CD4-positive, alpha-beta T cell treated with Interleukin-15 for 1 hour (primary cell): ENCODE measurements at regions not wholly inside any gene's neighbourhood (a gene's known extent, or its start where the extent isn't known, plus 50 kb on each side); places are given as distances from the start of the nearest gene placed in this dataset.

ENCODE experiments used
- DNase-seq: peaks from one replicate; pipeline ENCODE4 v3.0.0-alpha.2; 2020

DNA sequence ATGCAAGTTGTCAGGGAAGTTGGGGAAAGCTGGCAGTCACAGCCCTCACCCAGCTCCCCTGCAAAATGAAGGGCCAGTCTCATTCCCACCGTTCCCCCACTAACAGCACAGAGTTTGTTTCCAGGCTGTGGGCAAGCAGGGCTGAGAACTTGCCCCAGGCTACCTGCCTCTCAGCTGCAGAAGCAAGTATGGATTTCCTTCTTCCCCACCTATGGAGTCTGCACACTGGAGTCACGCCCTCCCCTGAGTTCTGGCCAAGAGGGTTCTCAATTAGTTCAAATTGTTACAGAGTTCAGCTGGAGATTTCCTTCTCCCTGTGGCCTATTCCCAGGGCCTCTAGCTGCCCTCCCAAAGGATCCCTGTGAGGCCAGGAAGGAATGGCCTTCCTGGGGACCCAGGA is 90.1 kb upstream of the ATP11B start:
- no peak for DNase-seq

DNA sequence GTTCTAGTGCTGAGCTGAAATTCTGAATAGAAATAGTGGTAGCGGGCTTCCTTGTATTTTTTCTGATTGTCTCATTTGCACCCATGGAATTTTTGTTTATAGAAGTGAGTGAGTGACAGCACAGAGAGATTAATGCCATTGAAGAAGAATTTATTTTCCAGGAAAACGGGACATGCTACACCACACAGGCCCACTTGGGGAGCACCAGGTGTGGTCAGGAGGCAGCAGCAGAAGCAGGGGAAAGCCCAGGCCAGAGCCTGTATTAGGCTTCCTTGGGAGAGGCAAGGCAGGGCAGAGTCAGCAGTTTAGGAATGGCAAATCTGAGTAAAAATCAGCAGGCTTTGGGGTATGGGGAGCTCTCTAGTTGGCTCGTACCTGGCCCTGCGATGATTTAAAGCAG is 88.4 kb upstream of the ATP11B start:
- DNase-seq = no peak

DNA sequence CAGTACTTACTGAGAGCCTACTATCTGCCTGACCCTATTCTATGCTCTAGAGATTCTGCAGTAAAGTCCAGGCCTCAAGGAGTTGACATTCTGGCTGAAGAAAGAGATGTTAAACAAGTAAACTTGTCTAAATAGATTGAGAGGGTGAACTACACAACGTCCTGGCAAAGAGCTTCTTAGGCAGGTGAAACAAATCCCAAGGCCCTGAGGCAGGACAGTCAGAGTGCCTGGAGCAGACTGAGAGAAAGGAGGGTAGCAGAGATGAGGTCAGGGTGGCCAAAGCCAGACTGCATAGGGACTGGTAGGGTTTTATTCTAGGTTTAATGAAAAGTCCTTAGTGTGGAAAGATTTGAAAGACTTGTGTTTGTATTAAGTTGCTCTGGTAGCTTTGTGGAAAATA is 84.5 kb upstream of the ATP11B start:
- DNase-seq = no peak

- DNase-seq = no peak
Observed at GRCh38 chr3:182709306-182709705, 84.0 kb upstream of the ATP11B start.

GRCh38 chr3:182710557-182711157 is 82.6 kb upstream of the ATP11B start:
- DNase-seq = no peak

DNA sequence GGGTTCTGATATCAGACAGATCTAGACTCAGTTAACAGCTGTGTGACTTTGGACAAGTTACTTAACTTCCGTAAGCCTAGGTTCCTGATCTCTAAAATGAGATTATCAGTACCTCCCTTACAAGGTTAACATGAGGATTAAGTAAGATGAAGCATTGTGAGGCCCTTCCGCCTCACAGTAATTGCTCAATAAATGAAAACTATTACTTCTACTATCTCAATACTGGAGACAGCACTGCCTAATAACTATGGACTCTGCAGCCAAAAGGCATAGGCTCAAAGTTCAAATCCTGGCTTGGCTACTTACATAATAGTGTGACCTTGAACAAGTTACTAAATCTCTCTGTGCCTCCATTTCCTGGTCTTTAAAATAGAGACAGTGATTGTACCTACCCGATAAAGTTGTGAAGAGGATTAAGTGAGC is 82.0 kb upstream of the ATP11B start:
- no peak for DNase-seq

- DNase-seq = no peak
Observed at GRCh38 chr3:182711853-182712252, 81.5 kb upstream of the ATP11B start.

- no peak for DNase-seq
Observed at GRCh38 chr3:182713111-182713510, 80.2 kb upstream of the ATP11B start.

GRCh38 chr3:182713743-182714517 is 79.4 kb upstream of the ATP11B start:
- DNase-seq = no peak

- no peak for DNase-seq
Observed at GRCh38 chr3:182715006-182715405, 78.3 kb upstream of the ATP11B start.

DNA sequence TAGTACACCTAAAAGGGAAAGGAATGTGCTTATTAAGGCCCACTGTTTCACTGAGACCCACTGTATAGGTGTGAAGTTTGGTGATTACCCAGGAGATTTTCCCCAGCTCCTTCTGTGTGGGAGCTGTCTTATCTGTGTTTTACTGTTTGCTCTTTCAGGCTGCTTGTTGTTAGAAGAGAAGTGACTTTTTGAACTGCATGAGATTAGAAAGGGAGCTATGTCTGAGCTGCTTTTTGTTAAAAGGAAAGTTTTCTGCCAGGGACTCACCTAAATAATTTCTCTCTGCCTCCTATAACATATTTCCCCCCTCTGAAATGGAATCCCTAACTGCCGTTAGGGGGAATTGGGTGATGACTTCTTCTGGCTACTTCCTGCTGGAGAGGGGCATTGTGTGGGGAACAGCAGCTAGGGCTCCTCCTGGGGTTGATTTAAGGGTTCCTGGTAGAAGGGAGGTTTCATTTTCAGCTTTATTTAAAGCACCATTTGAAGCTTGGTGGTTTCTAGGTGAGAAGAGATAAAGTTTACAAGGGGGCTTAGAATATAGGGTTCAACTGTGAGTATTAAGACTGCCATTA is 77.1 kb upstream of the ATP11B start:
- DNase-seq = no peak

GRCh38 chr3:182717216-182717615 is 76.1 kb upstream of the ATP11B start:
- DNase-seq = no peak

- DNase-seq = no peak
Observed at GRCh38 chr3:182722907-182723306, 70.4 kb upstream of the ATP11B start.

GRCh38 chr3:182723596-182723995 is 69.7 kb upstream of the ATP11B start:
- no peak for DNase-seq

DNA sequence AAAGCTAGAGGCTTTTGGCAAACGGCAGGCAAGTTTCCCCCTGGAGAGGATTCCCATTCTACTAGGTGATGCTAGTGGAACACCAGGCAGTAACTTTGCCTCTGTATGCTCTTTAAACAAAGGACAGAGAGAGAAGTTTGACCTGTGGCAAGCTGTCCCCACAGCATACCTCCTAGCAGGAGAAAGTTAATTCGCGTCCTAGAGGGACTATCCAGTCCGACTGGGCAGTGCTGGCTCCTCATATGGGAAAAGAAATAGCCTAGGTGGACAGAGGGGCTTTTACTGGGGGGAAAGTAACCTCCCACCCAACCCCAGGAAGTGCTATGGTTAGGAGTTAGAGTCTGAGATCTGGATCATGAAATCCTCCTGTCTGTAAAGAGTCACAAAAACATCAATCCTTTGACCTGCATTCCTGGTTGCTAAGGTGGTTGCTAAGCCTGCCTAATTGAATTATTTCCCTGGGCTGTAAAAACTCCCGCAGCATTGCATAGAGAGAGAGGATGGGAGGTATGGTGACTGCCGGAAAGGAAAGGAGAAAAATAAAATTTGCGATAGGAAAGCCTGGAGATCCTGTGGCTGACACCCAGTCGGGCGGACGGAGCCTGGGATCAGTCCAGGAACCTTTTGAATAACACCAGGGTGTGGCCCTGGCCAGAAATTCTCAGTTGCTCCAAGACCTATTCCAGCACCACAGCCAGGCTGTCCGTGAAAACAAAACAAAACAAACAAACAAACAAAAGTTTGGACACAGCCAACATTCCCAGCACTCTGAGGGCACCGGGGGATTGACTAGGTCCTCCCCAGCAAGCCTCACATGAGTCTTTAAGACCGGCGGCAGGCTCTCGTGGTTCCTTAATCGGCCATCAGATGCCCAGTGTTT is 67.7 kb upstream of the ATP11B start:
- DNase-seq = no peak

GRCh38 chr3:182726258-182727142 is 66.8 kb upstream of the ATP11B start:
- DNase-seq = no peak

- DNase-seq = no peak
Observed at GRCh38 chr3:182728238-182728637, 65.1 kb upstream of the ATP11B start.

- no peak for DNase-seq
Observed at GRCh38 chr3:182729903-182730674, 63.2 kb upstream of the ATP11B start.

DNA sequence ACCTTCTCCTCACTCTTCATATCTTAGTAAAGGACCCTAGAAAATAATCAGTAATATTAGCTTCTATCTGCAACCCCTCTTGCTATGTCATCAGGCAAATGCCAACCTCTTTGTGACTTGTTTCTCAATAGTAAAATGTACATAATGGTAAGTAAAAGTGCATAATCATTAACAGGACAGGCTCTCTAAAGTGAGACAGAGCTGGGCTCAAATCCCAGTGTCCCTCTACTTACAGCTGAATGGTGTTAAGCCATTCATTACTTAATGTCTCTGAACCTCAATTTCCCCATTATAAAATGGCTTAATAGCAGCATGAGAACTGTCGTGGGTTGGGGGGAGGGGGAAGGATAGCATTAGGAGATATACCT is 62.6 kb upstream of the ATP11B start:
- DNase-seq = no peak

DNA sequence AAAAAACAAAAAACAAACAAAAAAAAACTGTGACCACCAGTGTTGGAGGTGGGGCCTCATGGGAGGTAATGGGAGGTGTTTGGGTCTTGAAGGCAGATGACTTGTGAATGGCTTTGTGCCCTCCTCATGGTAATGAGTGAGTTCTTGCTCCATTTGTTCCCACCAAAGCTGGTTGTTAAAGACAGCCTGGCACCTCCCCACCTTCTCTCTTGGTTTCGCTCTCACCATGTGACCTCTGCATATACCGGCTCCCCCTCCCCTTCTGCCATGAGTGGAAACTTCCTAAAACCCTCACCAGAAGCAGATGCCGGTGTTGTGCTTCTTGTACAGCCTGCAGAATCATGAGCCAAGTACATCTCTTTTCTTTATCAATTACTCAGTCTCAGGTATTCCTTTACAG is 61.5 kb upstream of the ATP11B start:
- no peak for DNase-seq

GRCh38 chr3:182732232-182733015 is 60.9 kb upstream of the ATP11B start:
- no peak for DNase-seq
